MM.1S (cell line): ENCODE measurements at regions not wholly inside any gene's neighbourhood (a gene's known extent, or its start where the extent isn't known, plus 50 kb on each side); places are given as distances from the start of the nearest gene placed in this dataset.

Experiments used
- DNase-seq: peaks from one replicate; pipeline ENCODE4 v3.0.0-alpha.2; 2015
- H2AFZ ChIP-seq: fragments of 300-600 bp; sonication (generic); 2 replicates; pipeline ENCODE4 v1.6.0; 2016; ENCODE audit warnings: antibody characterized with exemption, low read length
- H3F3A ChIP-seq: fragments of 300-600 bp; sonication (generic); 2 replicates; pipeline ENCODE4 v1.6.1; 2016; ENCODE audit warnings: mild to moderate bottlenecking, antibody characterized with exemption, low read length, moderate library complexity, mixed read lengths; ENCODE audit not compliant: insufficient read depth
- H3K27ac ChIP-seq: fragments of 300-600 bp; sonication (generic); 2 replicates; pipeline ENCODE4 v1.5.1; 2016; ENCODE audit warnings: mild to moderate bottlenecking, low read length
- H3K27me3 ChIP-seq: fragments of 300-600 bp; sonication (generic); replicated peaks from 2 replicates; pipeline ENCODE4 v1.6.0; 2016; ENCODE audit warnings: low read length; ENCODE audit not compliant: insufficient read depth
- H3K36me3 ChIP-seq: fragments of 300-600 bp; sonication (generic); replicated peaks from 2 replicates; pipeline ENCODE4 v1.6.1; 2016; ENCODE audit warnings: mild to moderate bottlenecking, low read length, mixed read lengths; ENCODE audit not compliant: insufficient read depth
- H3K4me1 ChIP-seq: fragments of 300-600 bp; sonication (generic); 2 replicates; pipeline ENCODE4 v1.6.1; 2016; ENCODE audit warnings: low read length, mixed read lengths
- H3K4me2 ChIP-seq: fragments of 300-600 bp; sonication (generic); 2 replicates; pipeline ENCODE4 v1.6.0; 2016; ENCODE audit warnings: low read depth, low read length
- H3K4me3 ChIP-seq: fragments of 300-600 bp; sonication (generic); 2 replicates; pipeline ENCODE4 v1.5.1; 2016; ENCODE audit warnings: low read length, mixed read lengths
- H3K79me2 ChIP-seq: fragments of 300-600 bp; sonication (generic); 2 replicates; pipeline ENCODE4 v1.6.1; 2016; ENCODE audit warnings: mixed run types, low read length, mixed read lengths
- H3K9ac ChIP-seq: fragments of 300-600 bp; sonication (generic); 2 replicates; pipeline ENCODE4 v1.6.1; 2016; ENCODE audit warnings: low read length, mixed read lengths
- H3K9me2 ChIP-seq: fragments of 300-600 bp; sonication (generic); replicated peaks from 2 replicates; pipeline ENCODE4 v1.6.1; 2016; ENCODE audit warnings: mild to moderate bottlenecking, low read length, mixed read lengths; ENCODE audit not compliant: insufficient read depth
- H3K9me3 ChIP-seq: fragments of 300-600 bp; sonication (generic); replicated peaks from 2 replicates; pipeline ENCODE4 v1.6.1; 2016; ENCODE audit warnings: mild to moderate bottlenecking, low read length, mixed read lengths; ENCODE audit not compliant: insufficient read depth
- H4K20me1 ChIP-seq: fragments of 300-600 bp; sonication (generic); 2 replicates; pipeline ENCODE4 v1.6.1; 2016; ENCODE audit warnings: mild to moderate bottlenecking, low read length, moderate library complexity, mixed read lengths; ENCODE audit not compliant: insufficient read depth
- EZH2 ChIP-seq: fragments of 300-600 bp; sonication (generic); optimal IDR thresholded peaks from 2 replicates; pipeline ENCODE3; 2017; ENCODE audit warnings: low read depth, mild to moderate bottlenecking, antibody characterized with exemption, low read length, mixed read lengths
- EZH2phosphoT487 ChIP-seq: fragments of 300-600 bp; sonication (generic); IDR thresholded peaks from 2 replicates; pipeline ENCODE4 v1.6.1; 2018; ENCODE audit warnings: antibody characterized with exemption, low read length
- TF ChIP-seq, protein P1 (sequence below): fragments of 300-600 bp; sonication (generic); IDR thresholded peaks from 2 replicates; pipeline ENCODE4 v1.5.1; 2016; ENCODE audit warnings: antibody characterized with exemption, low read length, mixed read lengths

DNA sequence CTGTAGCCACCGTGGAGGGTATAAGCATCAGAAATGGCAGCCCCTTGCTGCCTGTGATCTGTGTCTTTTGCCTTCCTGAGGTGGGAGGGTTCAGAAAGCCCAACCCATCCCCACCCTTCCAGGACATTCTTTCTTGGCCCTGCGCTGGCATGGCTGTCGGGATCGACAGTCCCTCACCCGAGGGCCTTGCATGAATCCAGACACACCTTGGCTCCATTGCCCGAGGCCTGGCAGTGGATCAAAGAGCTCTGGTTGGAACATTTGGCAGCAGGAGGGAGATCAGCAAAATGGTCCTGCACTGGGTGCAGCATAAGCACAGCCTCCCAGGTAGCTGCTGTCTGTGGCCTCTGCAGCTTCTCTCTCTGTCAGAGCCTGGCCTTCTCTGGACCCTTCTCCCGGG, 246.6 kb upstream of the MAF start:
- H3K9me2 ChIP-seq: no peaks in the 10 kb centered on the region
- H3K27ac ChIP-seq: no peak overlapping the region
- no peaks in the 10 kb centered on the region for H4K20me1 ChIP-seq
- H3K4me3 ChIP-seq: no peak overlapping the region
- H3K4me1 ChIP-seq: no peaks in the 10 kb centered on the region
- no peaks in the 10 kb centered on the region for H3F3A ChIP-seq
- DNase-seq: no peak
- H3K9me3 ChIP-seq: no peaks in the 10 kb centered on the region
- no peaks in the 10 kb centered on the region for H3K79me2 ChIP-seq
- H3K9ac ChIP-seq: no peak overlapping the region
- H2AFZ ChIP-seq: no peak overlapping the region
- H3K36me3 ChIP-seq: no peaks in the 10 kb centered on the region
- no peaks in the 10 kb centered on the region for H3K27me3 ChIP-seq
- H3K4me2 ChIP-seq: no peak overlapping the region
- no peak for TF ChIP-seq EZH2
- TF ChIP-seq, protein P1, sequence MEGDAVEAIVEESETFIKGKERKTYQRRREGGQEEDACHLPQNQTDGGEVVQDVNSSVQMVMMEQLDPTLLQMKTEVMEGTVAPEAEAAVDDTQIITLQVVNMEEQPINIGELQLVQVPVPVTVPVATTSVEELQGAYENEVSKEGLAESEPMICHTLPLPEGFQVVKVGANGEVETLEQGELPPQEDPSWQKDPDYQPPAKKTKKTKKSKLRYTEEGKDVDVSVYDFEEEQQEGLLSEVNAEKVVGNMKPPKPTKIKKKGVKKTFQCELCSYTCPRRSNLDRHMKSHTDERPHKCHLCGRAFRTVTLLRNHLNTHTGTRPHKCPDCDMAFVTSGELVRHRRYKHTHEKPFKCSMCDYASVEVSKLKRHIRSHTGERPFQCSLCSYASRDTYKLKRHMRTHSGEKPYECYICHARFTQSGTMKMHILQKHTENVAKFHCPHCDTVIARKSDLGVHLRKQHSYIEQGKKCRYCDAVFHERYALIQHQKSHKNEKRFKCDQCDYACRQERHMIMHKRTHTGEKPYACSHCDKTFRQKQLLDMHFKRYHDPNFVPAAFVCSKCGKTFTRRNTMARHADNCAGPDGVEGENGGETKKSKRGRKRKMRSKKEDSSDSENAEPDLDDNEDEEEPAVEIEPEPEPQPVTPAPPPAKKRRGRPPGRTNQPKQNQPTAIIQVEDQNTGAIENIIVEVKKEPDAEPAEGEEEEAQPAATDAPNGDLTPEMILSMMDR: no peak
- TF ChIP-seq EZH2phosphoT487: no peak

DNA sequence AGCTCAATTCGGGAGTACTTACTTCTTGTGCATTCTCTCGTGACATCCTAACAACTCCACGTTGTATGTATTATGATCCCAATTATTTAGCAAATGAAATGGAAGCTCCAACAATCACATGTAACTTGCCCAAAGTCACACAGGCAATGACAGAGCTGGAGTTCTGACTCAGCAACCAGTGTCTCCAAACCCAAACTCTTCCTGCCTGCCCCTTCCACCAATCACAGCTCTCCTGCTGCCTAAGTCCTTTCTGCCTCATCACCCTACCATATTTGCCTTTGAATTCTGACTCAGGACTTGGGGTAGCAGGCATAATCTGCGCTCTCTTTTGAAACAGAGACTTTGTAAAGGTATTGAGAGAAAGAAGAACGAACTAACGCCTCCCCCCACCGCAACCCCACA, 245.2 kb upstream of the MAF start:
- Histone ChIP-seq H4K20me1 (no peaks in the 10 kb centered on the region), H3K9me3 (no peaks in the 10 kb centered on the region), H3F3A (no peaks in the 10 kb centered on the region), H3K79me2 (no peaks in the 10 kb centered on the region), H3K4me1 (no peaks in the 10 kb centered on the region), H3K27ac (no peak overlapping the region), H2AFZ (no peak overlapping the region), H3K4me2 (no peak overlapping the region), H3K9ac (no peak overlapping the region), H3K27me3 (no peaks in the 10 kb centered on the region), H3K9me2 (no peaks in the 10 kb centered on the region), H3K36me3 (no peaks in the 10 kb centered on the region), H3K4me3 (no peak overlapping the region)
- TF ChIP-seq, protein P1: no peak
- TF ChIP-seq EZH2: no peak
- TF ChIP-seq EZH2phosphoT487: no peak
- DNase-seq: no peak

DNA sequence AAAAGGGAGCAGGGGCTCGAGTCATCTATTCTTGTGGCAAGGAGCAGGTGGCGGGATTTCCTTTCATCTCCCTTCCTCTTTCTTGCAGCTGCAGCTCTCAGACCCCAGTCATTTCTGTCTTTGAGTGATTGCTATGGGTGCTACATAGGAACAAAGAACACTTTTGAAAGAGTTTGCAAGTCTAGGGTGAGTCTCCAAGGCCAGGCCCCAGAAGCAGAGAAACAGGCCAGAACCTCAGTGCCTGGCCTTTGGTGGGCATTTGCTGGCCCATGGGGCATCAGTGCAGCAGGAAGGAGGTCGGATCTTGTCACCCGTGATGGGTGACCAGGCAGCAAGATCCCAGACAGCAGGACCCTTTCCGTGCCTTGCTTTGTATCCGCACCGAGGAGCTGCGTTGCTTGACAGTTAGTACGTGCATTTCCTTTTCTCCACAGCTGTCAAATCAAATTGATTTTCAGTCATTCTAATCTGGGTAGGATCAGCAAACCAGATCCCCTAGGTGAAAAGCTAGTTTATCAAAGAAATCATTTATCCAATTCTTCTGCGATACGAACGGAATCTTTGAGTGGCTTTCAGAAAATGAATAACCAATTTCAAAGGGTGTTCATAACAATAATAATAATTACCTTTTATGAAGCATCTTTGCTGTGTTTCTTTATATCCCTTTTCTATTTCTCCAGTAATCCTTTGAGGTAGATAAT, 244.6 kb upstream of the MAF start:
- DNase-seq: no peak
- Histone ChIP-seq H3K4me1 (no peaks in the 10 kb centered on the region), H3K4me3 (no peak overlapping the region), H3K36me3 (no peaks in the 10 kb centered on the region), H3K27me3 (no peaks in the 10 kb centered on the region), H3K9ac (no peak overlapping the region), H4K20me1 (no peaks in the 10 kb centered on the region), H3K9me2 (no peaks in the 10 kb centered on the region), H3K27ac (no peak overlapping the region), H3F3A (no peaks in the 10 kb centered on the region), H3K9me3 (no peaks in the 10 kb centered on the region), H3K4me2 (no peak overlapping the region), H3K79me2 (no peaks in the 10 kb centered on the region), H2AFZ (no peak overlapping the region)
- TF ChIP-seq, protein P1: no peak
- TF ChIP-seq EZH2 (no peak), EZH2phosphoT487 (no peak)
